ENCODE measurements at regions not wholly inside any gene's neighbourhood (a gene's known extent, or its start where the extent isn't known, plus 50 kb on each side); places are given as distances from the start of the nearest gene placed in this dataset.

- 39 to 68% methylated on average over 3 of the region's 3 CpGs for WGBS, 2 donors
- H3K4me3 ChIP-seq (ENCODE audit: low read depth, poor library complexity, severe bottlenecking), result no peak overlapping the region
- no peak for DNase-seq (ENCODE audit: low spot score in 2 of 2)
- intact Hi-C loops (cut with DNase I; ENCODE audit: low total_unique reads), result no loop called here
- no peak for TF ChIP-seq CTCF (IDR thresholded peaks at IDR 0.05)
Observed at GRCh38 chr5:113900816-113901215, 387.3 kb downstream of the YTHDC2 start.

GRCh38 chr5:113901718-113902117, 388.2 kb downstream of the YTHDC2 start:
- 69 to 89% methylated on average over 1 of the region's 1 CpG for WGBS, 2 donors
- TF ChIP-seq POLR2A (IDR thresholded peaks at IDR 0.05) (no peak), CTCF (IDR thresholded peaks at IDR 0.05) (no peak)

GRCh38 chr5:113902917-113903660, 389.6 kb downstream of the YTHDC2 start:
- H3K4me3 ChIP-seq (ENCODE audit: low read depth, poor library complexity, severe bottlenecking), result no peak overlapping the region
- intact Hi-C loops (cut with DNase I; ENCODE audit: low total_unique reads), result no loop called here
- no peak for DNase-seq (ENCODE audit: low spot score in 2 of 2)
- WGBS, 2 donors, result 58 to 63% methylated on average over 2 of the region's 2 CpGs
- TF ChIP-seq CTCF (IDR thresholded peaks at IDR 0.05) (no peak), POLR2A (IDR thresholded peaks at IDR 0.05) (no peak)

More at GRCh38 chr5:113901718-113902117, 388.2 kb downstream of the YTHDC2 start:
- no peak for DNase-seq (ENCODE audit: low spot score in 2 of 2)
- intact Hi-C loops (cut with DNase I; ENCODE audit: low total_unique reads), result no loop called here
- H3K4me3 ChIP-seq (ENCODE audit: low read depth, poor library complexity, severe bottlenecking), result no peak overlapping the region

- WGBS, 2 donors, result 48 to 63% methylated on average over 6 of the region's 6 CpGs
Observed at GRCh38 chr5:113909782-113910181, 396.3 kb downstream of the YTHDC2 start.

GRCh38 chr5:113917997-113918396, 404.5 kb downstream of the YTHDC2 start:
- 53 to 57% methylated on average over 2 of the region's 2 CpGs for WGBS, 2 donors
- no peak for TF ChIP-seq POLR2A (IDR thresholded peaks at IDR 0.05)
- no peak for TF ChIP-seq CTCF (IDR thresholded peaks at IDR 0.05)
- DNase-seq (ENCODE audit: low spot score in 2 of 2), result no peak
- intact Hi-C loops (cut with DNase I; ENCODE audit: low total_unique reads), result no loop called here
- H3K4me3 ChIP-seq (ENCODE audit: low read depth, poor library complexity, severe bottlenecking), result no peak overlapping the region

More at GRCh38 chr5:113909782-113910181, 396.3 kb downstream of the YTHDC2 start:
- intact Hi-C loops (cut with DNase I; ENCODE audit: low total_unique reads), result no loop called here
- no peak overlapping the region for H3K4me3 ChIP-seq (ENCODE audit: low read depth, poor library complexity, severe bottlenecking)
- DNase-seq (ENCODE audit: low spot score in 2 of 2), result no peak
- TF ChIP-seq POLR2A (IDR thresholded peaks at IDR 0.05), result no peak
- TF ChIP-seq CTCF (IDR thresholded peaks at IDR 0.05), result no peak

GRCh38 chr5:113922343-113922742, 408.8 kb downstream of the YTHDC2 start:
- intact Hi-C loops (cut with DNase I; ENCODE audit: low total_unique reads), result no loop called here
- no peak for TF ChIP-seq CTCF (IDR thresholded peaks at IDR 0.05)
- no peak for TF ChIP-seq POLR2A (IDR thresholded peaks at IDR 0.05)
- no peak overlapping the region for H3K4me3 ChIP-seq (ENCODE audit: low read depth, poor library complexity, severe bottlenecking)
- 47 to 60% methylated on average over 3 of the region's 3 CpGs for WGBS, 2 donors
- no peak for DNase-seq (ENCODE audit: low spot score in 2 of 2)
